Spleen (tissue), 7 donors: ENCODE measurements at regions not wholly inside any gene's neighbourhood (a gene's known extent, or its start where the extent isn't known, plus 50 kb on each side); places are given as distances from the start of the nearest gene placed in this dataset.

Source experiments
- CTCF ChIP-seq, 11 experiments: fragments of 200-600 bp in 7 of 11; fragments of 450-650 bp in 4 of 11; sonication (generic) in 4 of 11; IDR thresholded peaks in 8 of 11; conservative IDR thresholded peaks in 3 of 11; 1 replicate in 7 of 11; 2 replicates in 4 of 11; pipeline versions ENCODE4 v1.4.0 to v1.8.0; 2016 to 2021; ENCODE audit warnings: antibody characterized with exemption in 11 of 11, inconsistent platforms in 4 of 11, mild to moderate bottlenecking in 1 of 11
- POLR2A ChIP-seq, 3 donors: fragments of 450-650 bp; IDR thresholded peaks; one replicate each; pipeline ENCODE4 v1.5.1; 2017; ENCODE audit warnings: antibody characterized with exemption in 3 of 3, mild to moderate bottlenecking in 1 of 3
- POLR2AphosphoS5 ChIP-seq, 3 donors: sonication (generic); formaldehyde crosslinking; IDR thresholded peaks; one replicate each; pipeline ENCODE4 v1.5.1; 2017; ENCODE audit warnings: antibody characterized with exemption in 3 of 3
- donor health status: DM: no; HTN: no; CAD: no; lungs with moderate emphysema.
- donor health status: DM: no; HTN: no; CAD: no.
- donor health status: DM: no; HTN: no; CAD: no.

- TF ChIP-seq CTCF (IDR thresholded peaks at IDR 0.05 in 8 of 11, conservative IDR thresholded peaks at IDR 0.05 in 3 of 11) (no peak), POLR2A (IDR thresholded peaks at IDR 0.05) (no peak), POLR2AphosphoS5 (IDR thresholded peaks at IDR 0.05) (no peak)
These were observed 54.4 kb upstream of the MED13L start for GRCh38 chr12:116331876-116332275.
